Bone marrow (tissue), 2 donors: ENCODE measurements at regions not wholly inside any gene's neighbourhood (a gene's known extent, or its start where the extent isn't known, plus 50 kb on each side); places are given as distances from the start of the nearest gene placed in this dataset.

Experiments
- DNase-seq, 2 donors: peaks; one replicate each; lab custom pipeline; 2025; lab: John Stamatoyannopoulos, UW

DNA sequence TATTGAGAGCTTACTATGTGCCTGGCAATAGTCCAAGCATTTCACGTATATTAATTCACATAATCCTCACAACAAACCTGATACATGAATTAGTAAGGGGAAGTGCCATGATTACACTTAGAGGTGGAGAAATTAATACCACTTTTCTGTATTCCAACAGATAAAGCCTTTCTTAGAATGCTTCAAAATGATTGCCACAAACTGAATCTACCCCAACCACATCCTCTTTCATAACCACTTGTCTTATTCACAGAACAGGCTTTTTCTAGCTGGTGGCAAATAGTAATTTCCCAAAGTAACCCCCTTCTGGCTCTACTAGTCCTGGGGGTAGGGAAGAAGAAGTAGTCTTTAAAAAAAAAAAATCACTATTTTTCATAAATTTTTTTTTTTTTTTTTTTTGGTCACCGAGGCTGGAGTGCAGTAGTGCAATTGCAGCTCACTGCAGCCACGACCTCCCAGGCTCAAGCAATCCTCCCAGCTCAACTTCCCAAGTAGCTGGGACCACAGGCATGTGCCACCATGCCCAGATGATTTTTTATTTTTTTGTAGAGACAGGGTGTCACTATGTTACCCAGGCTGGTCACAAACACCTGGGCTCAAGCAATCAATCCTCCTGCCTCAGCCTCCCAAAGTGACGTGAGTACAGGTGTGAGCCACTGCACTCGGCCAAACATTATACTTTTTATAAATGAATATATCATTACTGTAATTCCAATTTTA is 59.0 kb upstream of the ARID2 start:
- DNase-seq: peak in 1 of 2 donors; percentile 85

DNA sequence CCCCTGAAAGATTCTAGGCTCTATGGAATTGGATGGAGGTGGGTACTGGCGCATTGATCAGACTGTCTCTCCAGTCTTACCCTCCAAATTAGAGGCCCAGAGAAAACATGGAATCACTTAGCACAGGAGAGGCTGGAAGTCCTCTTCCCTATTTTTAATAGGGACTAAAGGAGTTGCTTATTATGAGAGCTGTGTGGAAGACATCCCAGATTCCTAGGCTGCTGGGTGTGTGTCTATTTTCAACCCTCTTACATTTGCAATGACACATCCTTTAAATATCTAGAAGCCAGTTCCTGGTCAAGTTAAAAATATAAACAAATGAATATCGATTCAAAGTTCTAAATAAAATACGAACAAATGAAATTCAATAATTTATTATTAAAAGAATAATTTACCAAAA is 58.3 kb upstream of the ARID2 start:
- no peak for DNase-seq

DNA sequence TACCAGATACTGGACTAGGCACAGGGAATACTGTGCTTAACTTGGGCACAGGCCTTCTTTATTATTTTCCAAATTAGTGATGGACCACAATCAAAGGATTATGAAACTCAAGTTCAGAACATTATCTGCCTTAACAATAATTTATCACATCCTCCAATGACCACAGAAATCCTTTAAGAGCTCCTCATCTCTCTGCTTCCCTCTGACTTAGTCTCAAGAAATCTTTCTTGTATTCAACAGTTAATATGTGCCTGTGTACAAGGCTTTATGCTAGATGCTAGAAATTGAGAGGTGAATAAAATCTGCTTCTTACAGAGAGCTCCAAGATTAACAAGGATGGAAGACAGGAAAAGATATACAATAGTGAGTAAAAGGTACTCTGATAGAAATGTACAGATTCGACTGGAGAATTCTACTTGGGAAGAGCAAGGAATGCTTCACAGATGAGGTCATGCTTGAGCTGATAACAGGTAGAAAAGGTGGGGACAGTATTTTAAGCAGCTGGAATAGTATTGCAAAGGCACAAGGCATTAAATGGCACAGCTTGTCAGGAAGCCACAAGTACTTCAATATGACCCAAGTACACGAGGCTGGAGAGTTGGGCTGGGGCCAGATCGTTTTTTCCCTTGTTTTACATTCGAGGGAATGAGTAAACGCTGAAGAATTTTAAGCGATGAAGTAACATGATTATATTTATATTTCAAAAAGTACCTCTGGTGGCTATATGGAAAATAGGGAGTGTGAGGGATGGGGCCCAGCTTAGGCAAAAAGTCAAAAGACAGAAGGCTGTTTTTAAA is 55.1 kb upstream of the ARID2 start:
- DNase-seq: no peak

DNA sequence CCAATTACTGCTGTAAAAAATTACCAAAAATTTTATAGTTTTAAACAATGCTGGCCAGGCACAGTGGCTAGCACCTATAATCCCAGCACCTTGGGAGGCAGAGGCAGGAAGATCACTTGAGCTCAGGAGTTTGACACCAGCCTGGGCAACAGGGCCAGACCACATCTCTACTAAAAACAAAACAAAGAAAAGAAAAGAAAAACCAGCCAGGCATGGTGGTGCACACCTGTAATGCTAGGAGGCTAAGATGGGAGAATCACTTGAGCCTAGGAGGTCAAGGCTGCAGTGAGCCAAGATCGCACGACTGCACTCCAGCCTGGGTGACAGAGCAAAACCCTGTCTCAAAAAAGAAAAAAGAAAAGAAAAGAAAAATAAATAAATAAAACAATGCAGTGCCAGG is 54.0 kb upstream of the ARID2 start:
- DNase-seq: no peak
